GM13976 (cell line): ENCODE measurements at regions not wholly inside any gene's neighbourhood (a gene's known extent, or its start where the extent isn't known, plus 50 kb on each side); places are given as distances from the start of the nearest gene placed in this dataset.

ENCODE experiments used
- DNase-seq: peaks from one replicate; pipeline ENCODE4 v3.0.0; 2012; ENCODE audit warnings: low spot score
- in situ Hi-C: fragments of 300-500 bp; cut with MboI; formaldehyde crosslinking; loops from one replicate; pipeline ENCODE4 v1.12.0; 2022; ENCODE audit warnings: low sequenced_read_pairs, mixed read lengths, inconsistent platforms; ENCODE audit not compliant: unreplicated experiment
- TF ChIP-seq, protein P1 (sequence below): IDR thresholded peaks from 2 replicates; pipeline ENCODE4 v1.5.1; 2012; ENCODE audit warnings: borderline replicate concordance, mild to moderate bottlenecking; ENCODE audit not compliant: insufficient read depth; ENCODE audit errors: extremely low read depth, missing control alignments, control extremely low read depth

DNA sequence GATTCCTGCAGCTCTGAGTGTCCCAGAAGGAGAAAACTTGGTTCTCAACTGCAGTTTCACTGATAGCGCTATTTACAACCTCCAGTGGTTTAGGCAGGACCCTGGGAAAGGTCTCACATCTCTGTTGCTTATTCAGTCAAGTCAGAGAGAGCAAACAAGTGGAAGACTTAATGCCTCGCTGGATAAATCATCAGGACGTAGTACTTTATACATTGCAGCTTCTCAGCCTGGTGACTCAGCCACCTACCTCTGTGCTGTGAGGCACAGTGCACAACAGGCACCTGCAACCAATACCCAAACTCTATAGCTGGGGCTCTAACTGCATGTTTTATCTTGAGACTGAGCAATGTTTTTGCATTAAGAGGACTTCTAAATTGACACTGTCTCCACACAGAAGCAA lies 379.2 kb upstream of the OR4E1 start:
- in situ Hi-C loops: no loop called here
- DNase-seq: no peak
- TF ChIP-seq, protein P1, sequence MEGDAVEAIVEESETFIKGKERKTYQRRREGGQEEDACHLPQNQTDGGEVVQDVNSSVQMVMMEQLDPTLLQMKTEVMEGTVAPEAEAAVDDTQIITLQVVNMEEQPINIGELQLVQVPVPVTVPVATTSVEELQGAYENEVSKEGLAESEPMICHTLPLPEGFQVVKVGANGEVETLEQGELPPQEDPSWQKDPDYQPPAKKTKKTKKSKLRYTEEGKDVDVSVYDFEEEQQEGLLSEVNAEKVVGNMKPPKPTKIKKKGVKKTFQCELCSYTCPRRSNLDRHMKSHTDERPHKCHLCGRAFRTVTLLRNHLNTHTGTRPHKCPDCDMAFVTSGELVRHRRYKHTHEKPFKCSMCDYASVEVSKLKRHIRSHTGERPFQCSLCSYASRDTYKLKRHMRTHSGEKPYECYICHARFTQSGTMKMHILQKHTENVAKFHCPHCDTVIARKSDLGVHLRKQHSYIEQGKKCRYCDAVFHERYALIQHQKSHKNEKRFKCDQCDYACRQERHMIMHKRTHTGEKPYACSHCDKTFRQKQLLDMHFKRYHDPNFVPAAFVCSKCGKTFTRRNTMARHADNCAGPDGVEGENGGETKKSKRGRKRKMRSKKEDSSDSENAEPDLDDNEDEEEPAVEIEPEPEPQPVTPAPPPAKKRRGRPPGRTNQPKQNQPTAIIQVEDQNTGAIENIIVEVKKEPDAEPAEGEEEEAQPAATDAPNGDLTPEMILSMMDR: no peak

DNA sequence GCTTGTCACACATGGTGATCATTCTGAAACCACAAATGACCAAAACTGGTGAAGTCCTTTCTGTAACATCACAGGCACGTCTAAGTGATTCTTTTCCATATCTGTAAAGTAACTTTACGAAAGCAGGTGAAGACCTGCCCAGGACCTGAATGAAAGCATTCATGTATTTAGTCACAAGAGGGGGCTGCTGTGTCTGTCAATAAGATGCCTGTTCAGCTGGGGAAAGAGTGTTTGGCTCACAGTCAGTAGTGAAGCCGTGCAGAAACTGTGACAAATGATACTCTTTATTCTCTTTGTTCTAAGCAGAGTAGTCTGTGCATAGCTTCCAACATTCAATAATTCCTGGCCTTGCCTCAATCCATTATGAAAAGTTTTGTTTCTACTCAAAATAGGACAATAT lies 373.5 kb upstream of the OR4E1 start:
- TF ChIP-seq, protein P1: peak; percentile 19
- DNase-seq: peak; percentile 36
- in situ Hi-C loops: no loop called here

DNA sequence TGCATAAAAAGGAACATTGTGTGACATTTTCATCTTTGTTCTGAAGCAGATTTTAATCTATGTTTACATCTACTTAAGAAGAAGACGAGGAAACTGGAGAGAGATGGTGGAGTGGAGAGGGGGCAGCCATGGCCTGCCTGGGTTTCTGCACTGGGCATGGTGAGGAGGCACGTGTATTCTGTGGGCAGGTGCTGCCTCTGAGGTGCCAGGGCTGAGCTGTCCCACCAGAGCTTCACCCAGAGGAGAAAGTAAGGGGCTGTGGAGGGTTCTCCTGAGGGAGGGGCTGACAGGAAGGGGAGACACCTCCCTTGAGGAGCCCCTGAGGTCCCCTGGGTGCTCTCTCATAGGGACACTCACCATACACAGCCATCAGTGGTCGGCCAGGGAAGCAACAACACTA lies 372.4 kb upstream of the OR4E1 start:
- no peak for DNase-seq
- in situ Hi-C loops: no loop called here
- TF ChIP-seq, protein P1: no peak

DNA sequence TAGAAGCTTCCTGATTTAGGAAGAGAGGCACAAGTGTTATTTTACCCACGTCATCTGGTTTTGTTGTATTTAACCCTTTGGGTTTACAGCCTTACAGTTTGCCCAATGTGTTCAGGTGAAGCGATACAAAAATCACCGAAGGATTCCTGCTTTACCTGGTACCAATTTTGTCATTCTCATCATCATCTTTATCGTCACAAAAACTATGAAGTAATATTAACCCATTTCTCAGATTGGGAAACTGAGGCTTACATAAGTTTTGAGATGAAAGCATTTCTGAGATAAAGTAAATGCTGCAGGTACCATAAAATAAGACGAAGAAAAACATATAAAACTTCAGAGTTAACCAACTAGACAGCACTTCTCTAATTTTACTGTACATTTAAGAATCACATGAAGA lies 370.6 kb upstream of the OR4E1 start:
- no peak for DNase-seq
- TF ChIP-seq, protein P1: no peak
- in situ Hi-C loops: no loop called here

DNA sequence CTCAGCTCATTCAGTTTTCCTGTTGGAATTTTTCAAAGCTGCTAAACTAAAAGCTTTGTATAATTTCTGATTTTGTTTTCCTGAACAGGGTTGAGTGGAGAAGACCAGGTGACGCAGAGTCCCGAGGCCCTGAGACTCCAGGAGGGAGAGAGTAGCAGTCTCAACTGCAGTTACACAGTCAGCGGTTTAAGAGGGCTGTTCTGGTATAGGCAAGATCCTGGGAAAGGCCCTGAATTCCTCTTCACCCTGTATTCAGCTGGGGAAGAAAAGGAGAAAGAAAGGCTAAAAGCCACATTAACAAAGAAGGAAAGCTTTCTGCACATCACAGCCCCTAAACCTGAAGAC lies 367.1 kb upstream of the OR4E1 start:
- TF ChIP-seq, protein P1: no peak
- no peak for DNase-seq
- in situ Hi-C loops: no loop called here

DNA sequence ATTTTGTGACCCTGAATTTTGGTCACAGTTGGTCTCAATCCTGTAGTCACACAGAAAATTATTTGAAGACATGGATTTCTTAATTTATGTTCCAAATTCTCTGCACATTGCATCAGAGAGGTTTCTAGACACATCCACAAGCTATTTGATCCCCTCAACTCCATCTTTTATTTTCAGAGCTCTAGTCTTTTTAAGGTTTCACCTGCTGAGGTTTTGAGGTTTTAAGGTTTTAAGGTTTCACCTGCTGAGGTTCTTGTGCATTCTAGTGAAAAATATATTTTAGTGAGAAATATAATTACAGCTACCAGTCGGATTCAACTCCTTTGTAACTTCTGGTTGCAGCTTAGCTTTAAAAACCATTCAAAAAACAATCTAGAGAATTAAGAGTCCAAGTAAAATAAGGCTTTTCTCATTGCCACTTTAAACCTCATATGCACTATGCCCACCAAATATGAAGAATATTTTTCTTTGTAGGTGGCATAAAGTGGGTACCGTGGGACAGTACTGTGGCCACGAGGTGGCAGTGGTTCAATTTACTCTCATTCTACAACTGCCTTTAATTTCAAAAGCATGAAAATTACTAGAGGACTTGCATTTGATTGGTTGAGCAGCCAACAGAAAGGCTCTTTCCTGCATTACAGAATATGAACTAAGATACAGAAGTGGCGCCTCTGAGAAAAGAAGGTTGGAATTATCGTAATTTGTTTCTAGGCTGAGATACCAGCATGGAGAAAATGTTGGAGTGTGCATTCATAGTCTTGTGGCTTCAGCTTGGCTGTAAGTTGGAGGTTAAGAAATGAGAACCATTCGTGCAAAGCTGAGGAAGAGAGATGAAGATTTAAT lies 366.5 kb upstream of the OR4E1 start:
- TF ChIP-seq, protein P1: peak; percentile 40
- DNase-seq: no peak
- in situ Hi-C loops: no loop called here
